A673 (cell line): ENCODE measurements at regions not wholly inside any gene's neighbourhood (a gene's known extent, or its start where the extent isn't known, plus 50 kb on each side); places are given as distances from the start of the nearest gene placed in this dataset.

Experiments
- CTCF ChIP-seq: fragments of 300-800, 200-600 bp; sonication (generic); conservative IDR thresholded peaks from 2 replicates; pipeline ENCODE4 v1.5.1; 2017; ENCODE audit warnings: low read depth, mild to moderate bottlenecking, antibody characterized with exemption, low read length, moderate library complexity, mixed read lengths
- EZH2 ChIP-seq: fragments of 200-600 bp; sonication (generic); IDR thresholded peaks from 2 replicates; pipeline ENCODE4 v1.6.1; 2017; ENCODE audit warnings: borderline replicate concordance, low read depth, mild to moderate bottlenecking, mixed read lengths, antibody characterized with exemption, low read length; ENCODE audit not compliant: poor library complexity, severe bottlenecking

- no peak for TF ChIP-seq CTCF
- no peak for TF ChIP-seq EZH2
Observed at GRCh38 chr1:4978660-4979390, 324.4 kb downstream of the AJAP1 start.
